Loucy (cell line): ENCODE measurements at regions not wholly inside any gene's neighbourhood (a gene's known extent, or its start where the extent isn't known, plus 50 kb on each side); places are given as distances from the start of the nearest gene placed in this dataset.

Source experiments
- H2AFZ ChIP-seq: fragments of 200-600 bp; sonication (generic); 2 replicates; pipeline ENCODE4 v1.6.0; 2016; ENCODE audit warnings: antibody characterized with exemption, mild to moderate bottlenecking, low read length, moderate library complexity
- H3F3A ChIP-seq: fragments of 200-600 bp; 2 replicates; pipeline ENCODE4 v1.6.0; 2016; ENCODE audit warnings: antibody characterized with exemption, low read depth, mild to moderate bottlenecking
- H3K27me3 ChIP-seq: fragments of 200-600 bp; sonication (generic); 2 replicates; pipeline ENCODE4 v1.6.1; 2014; ENCODE audit warnings: low read length, mild to moderate bottlenecking; ENCODE audit not compliant: insufficient read depth, poor library complexity, severe bottlenecking
- H3K36me3 ChIP-seq: fragments of 200-600 bp; sonication (generic); 2 replicates; pipeline ENCODE4 v1.6.1; 2016; ENCODE audit warnings: low read length; ENCODE audit not compliant: insufficient read depth
- H3K4me1 ChIP-seq: fragments of 200-600 bp; sonication (generic); 2 replicates; pipeline ENCODE4 v1.5.1; 2014; ENCODE audit warnings: low read length, mild to moderate bottlenecking; ENCODE audit not compliant: insufficient read depth, poor library complexity, severe bottlenecking
- H3K4me2 ChIP-seq: fragments of 200-600 bp; sonication (generic); 2 replicates; pipeline ENCODE4 v1.6.0; 2014; ENCODE audit warnings: antibody characterized with exemption, low read length, low read depth, mild to moderate bottlenecking; ENCODE audit not compliant: poor library complexity, severe bottlenecking
- H3K4me3 ChIP-seq: fragments of 200-600 bp; sonication (generic); 2 replicates; pipeline ENCODE4 v1.5.1; 2014; ENCODE audit warnings: low read length, mild to moderate bottlenecking, mixed read lengths; ENCODE audit not compliant: poor library complexity, severe bottlenecking
- H3K79me2 ChIP-seq: fragments of 200-600 bp; sonication (generic); 2 replicates; pipeline ENCODE4 v1.6.1; 2014; ENCODE audit warnings: low read length; ENCODE audit not compliant: insufficient read depth
- H3K9ac ChIP-seq: fragments of 200-600 bp; sonication (generic); 2 replicates; pipeline ENCODE4 v1.6.0; 2014; ENCODE audit warnings: mild to moderate bottlenecking, low read depth, low read length, moderate library complexity; ENCODE audit not compliant: poor library complexity, severe bottlenecking
- H3K9me2 ChIP-seq: fragments of 200-600 bp; sonication (generic); replicated peaks from 2 replicates; pipeline ENCODE4 v1.6.1; 2016; ENCODE audit warnings: low read depth, low read length, mixed read lengths
- H3K9me3 ChIP-seq: fragments of 200-600 bp; sonication (generic); 2 replicates; pipeline ENCODE4 v1.6.1; 2014; ENCODE audit warnings: mild to moderate bottlenecking, antibody characterized with exemption, low read length, low read depth; ENCODE audit not compliant: insufficient read depth
- H4K20me1 ChIP-seq: fragments of 200-600 bp; sonication (generic); 2 replicates; pipeline ENCODE4 v1.6.0; 2014; ENCODE audit warnings: antibody characterized with exemption, low read length, mild to moderate bottlenecking; ENCODE audit not compliant: insufficient read depth, poor library complexity, severe bottlenecking
- CTCF ChIP-seq: fragments of 200-600 bp; sonication (generic); conservative IDR thresholded peaks from 2 replicates; pipeline ENCODE4 v1.5.1; 2014; ENCODE audit warnings: mild to moderate bottlenecking, antibody characterized with exemption, low read length
- EZH2phosphoT487 ChIP-seq: fragments of 200-600 bp; IDR thresholded peaks from 2 replicates; pipeline ENCODE4 v1.6.1; 2018; ENCODE audit warnings: antibody characterized with exemption, mild to moderate bottlenecking, moderate library complexity, borderline replicate concordance

GRCh38 chr2:59866436-59866835 is 687.0 kb downstream of the BCL11A start:
- Histone ChIP-seq H3K9ac (no peak overlapping the region), H3F3A (no peaks in the 10 kb centered on the region), H2AFZ (no peak overlapping the region), H3K79me2 (no peaks in the 10 kb centered on the region), H3K4me1 (no peaks in the 10 kb centered on the region), H3K9me2 (no peaks in the 10 kb centered on the region), H3K4me3 (no peak overlapping the region), H3K9me3 (no peaks in the 10 kb centered on the region; the same call in 1 of the 2 replicates), H3K36me3 (no peaks in the 10 kb centered on the region), H3K27me3 (no peaks in the 10 kb centered on the region), H4K20me1 (no peaks in the 10 kb centered on the region), H3K4me2 (no peak overlapping the region)
- TF ChIP-seq EZH2phosphoT487 (no peak), CTCF (no peak)

GRCh38 chr2:59858540-59858939 is 694.9 kb downstream of the BCL11A start:
- Histone ChIP-seq H2AFZ (no peak overlapping the region), H3K4me3 (no peak overlapping the region)
- no peak for TF ChIP-seq CTCF
- TF ChIP-seq EZH2phosphoT487: no peak

GRCh38 chr2:59857109-59857508 is 696.3 kb downstream of the BCL11A start:
- Histone ChIP-seq H3K9me3 (no peaks in the 10 kb centered on the region; the same call in 1 of the 2 replicates), H3K9me2 (no peaks in the 10 kb centered on the region), H3F3A (no peaks in the 10 kb centered on the region), H3K4me1 (no peaks in the 10 kb centered on the region), H3K36me3 (no peaks in the 10 kb centered on the region), H3K79me2 (no peaks in the 10 kb centered on the region), H3K9ac (no peak overlapping the region), H4K20me1 (no peaks in the 10 kb centered on the region), H3K4me3 (no peak overlapping the region), H3K27me3 (no peaks in the 10 kb centered on the region), H3K4me2 (no peak overlapping the region), H2AFZ (no peak overlapping the region)
- TF ChIP-seq CTCF (no peak), EZH2phosphoT487 (no peak)

More at GRCh38 chr2:59858540-59858939, 694.9 kb downstream of the BCL11A start:
- Histone ChIP-seq H3F3A (no peaks in the 10 kb centered on the region), H3K4me2 (no peak overlapping the region), H3K9ac (no peak overlapping the region), H4K20me1 (no peaks in the 10 kb centered on the region), H3K4me1 (no peaks in the 10 kb centered on the region), H3K27me3 (no peaks in the 10 kb centered on the region), H3K79me2 (no peaks in the 10 kb centered on the region), H3K36me3 (no peaks in the 10 kb centered on the region), H3K9me2 (no peaks in the 10 kb centered on the region), H3K9me3 (no peaks in the 10 kb centered on the region; the same call in 1 of the 2 replicates)
